RWPE2 (cell line): ENCODE measurements at regions not wholly inside any gene's neighbourhood (a gene's known extent, or its start where the extent isn't known, plus 50 kb on each side); places are given as distances from the start of the nearest gene placed in this dataset.

Experiments used
- ATAC-seq: fragments of 200-7000 bp; cut with Tn5 transposase; 3 replicates; pipeline ENCODE4 v1.9.1; 2021; ENCODE audit warnings: low read depth
- DNase-seq: peaks from one replicate; pipeline ENCODE4 v3.0.0-alpha.2; 2020; ENCODE audit warnings: low spot score
- H3K27ac ChIP-seq: fragments of 450-650 bp; 2 replicates; pipeline ENCODE4 v1.5.1; 2017; ENCODE audit warnings: mild to moderate bottlenecking; ENCODE audit not compliant: poor library complexity, severe bottlenecking
- H3K27me3 ChIP-seq: fragments of 250-450 bp; sonication (Bioruptor Pico); 2 replicates; pipeline ENCODE4 v1.5.1; 2021; ENCODE audit warnings: mild to moderate bottlenecking, moderate library complexity; ENCODE audit not compliant: insufficient read depth, poor library complexity, severe bottlenecking
- H3K36me3 ChIP-seq: fragments of 250-450 bp; sonication (Bioruptor Pico); 2 replicates; pipeline ENCODE4 v1.5.1; 2020; ENCODE audit warnings: low read depth, mild to moderate bottlenecking, moderate library complexity
- H3K4me1 ChIP-seq: fragments of 250-450 bp; sonication (Bioruptor Pico); 2 replicates; pipeline ENCODE4 v1.5.1; 2021; ENCODE audit warnings: mild to moderate bottlenecking, moderate library complexity; ENCODE audit not compliant: insufficient read depth, poor library complexity, severe bottlenecking
- H3K4me3 ChIP-seq: fragments of 250-450 bp; sonication (Bioruptor Pico); 2 replicates; pipeline ENCODE4 v1.5.1; 2021; ENCODE audit warnings: mild to moderate bottlenecking, moderate library complexity; ENCODE audit not compliant: severe bottlenecking
- H3K9me3 ChIP-seq: fragments of 250-450 bp; sonication (Bioruptor Pico); 2 replicates; pipeline ENCODE4 v1.5.1; 2021; ENCODE audit warnings: mild to moderate bottlenecking, moderate library complexity; ENCODE audit not compliant: severe bottlenecking
- TF ChIP-seq, protein P1 (sequence below): fragments of 450-650 bp; IDR thresholded peaks from one replicate; pipeline ENCODE4 v1.5.1; 2017; ENCODE audit warnings: mild to moderate bottlenecking, moderate library complexity; ENCODE audit not compliant: poor library complexity, severe bottlenecking

DNA sequence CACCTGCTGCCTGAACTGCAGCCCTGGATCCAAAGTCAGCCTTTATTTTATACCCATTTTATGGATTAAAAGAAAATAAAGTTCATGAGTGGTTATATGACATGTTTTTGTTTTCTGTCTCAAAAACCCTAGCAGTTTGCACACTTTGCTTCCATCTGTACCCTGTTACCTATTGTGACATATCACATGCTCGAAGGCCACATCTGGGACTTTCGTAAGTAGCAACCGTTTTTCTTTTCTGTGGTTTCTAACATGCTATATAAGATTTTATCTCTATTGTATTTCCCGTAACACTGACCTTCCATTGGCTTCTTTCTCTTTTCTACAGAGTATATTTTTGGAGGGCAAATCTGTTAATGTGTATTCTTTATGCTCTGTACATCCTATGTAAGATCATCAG is 1007.2 kb downstream of the PCDH9 start:
- H3K27ac ChIP-seq = no peak overlapping the region
- ATAC-seq = no peak

DNA sequence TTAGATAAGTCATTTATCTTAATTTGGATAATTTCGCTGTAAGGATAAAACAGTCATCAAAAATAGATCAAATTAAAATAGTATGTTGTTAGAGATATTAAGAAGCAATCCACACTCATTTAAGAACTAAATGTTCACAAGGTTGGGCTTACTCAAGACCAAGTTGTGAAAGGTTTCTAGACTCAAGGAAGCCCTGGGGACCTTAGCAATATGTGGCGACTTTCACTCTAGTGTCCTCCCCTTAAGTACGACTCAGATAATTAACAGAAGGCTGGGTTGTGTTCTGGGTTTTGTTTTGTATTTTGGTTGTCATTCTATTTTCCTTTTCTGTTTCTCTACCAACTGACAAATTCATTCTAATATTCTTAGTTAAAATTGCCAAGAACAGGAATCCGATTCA is 1008.0 kb downstream of the PCDH9 start:
- Histone ChIP-seq H3K4me3 (no peak overlapping the region), H3K36me3 (no peaks in the 10 kb centered on the region), H3K27ac (no peak overlapping the region), H3K27me3 (no peaks in the 10 kb centered on the region), H3K9me3 (peaks cover 2% of the 10 kb centered on the region), H3K4me1 (no peaks in the 10 kb centered on the region)
- DNase-seq (no peak), ATAC-seq (no peak)
- TF ChIP-seq, protein P1, sequence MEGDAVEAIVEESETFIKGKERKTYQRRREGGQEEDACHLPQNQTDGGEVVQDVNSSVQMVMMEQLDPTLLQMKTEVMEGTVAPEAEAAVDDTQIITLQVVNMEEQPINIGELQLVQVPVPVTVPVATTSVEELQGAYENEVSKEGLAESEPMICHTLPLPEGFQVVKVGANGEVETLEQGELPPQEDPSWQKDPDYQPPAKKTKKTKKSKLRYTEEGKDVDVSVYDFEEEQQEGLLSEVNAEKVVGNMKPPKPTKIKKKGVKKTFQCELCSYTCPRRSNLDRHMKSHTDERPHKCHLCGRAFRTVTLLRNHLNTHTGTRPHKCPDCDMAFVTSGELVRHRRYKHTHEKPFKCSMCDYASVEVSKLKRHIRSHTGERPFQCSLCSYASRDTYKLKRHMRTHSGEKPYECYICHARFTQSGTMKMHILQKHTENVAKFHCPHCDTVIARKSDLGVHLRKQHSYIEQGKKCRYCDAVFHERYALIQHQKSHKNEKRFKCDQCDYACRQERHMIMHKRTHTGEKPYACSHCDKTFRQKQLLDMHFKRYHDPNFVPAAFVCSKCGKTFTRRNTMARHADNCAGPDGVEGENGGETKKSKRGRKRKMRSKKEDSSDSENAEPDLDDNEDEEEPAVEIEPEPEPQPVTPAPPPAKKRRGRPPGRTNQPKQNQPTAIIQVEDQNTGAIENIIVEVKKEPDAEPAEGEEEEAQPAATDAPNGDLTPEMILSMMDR = no peak

More for the DNA sequence above, 1007.2 kb downstream of the PCDH9 start:
- Histone ChIP-seq H3K36me3 (no peaks in the 10 kb centered on the region), H3K4me3 (no peak overlapping the region), H3K4me1 (no peaks in the 10 kb centered on the region), H3K9me3 (peaks cover 2% of the 10 kb centered on the region), H3K27me3 (no peaks in the 10 kb centered on the region)
- TF ChIP-seq, protein P1 = no peak
- no peak for DNase-seq

DNA sequence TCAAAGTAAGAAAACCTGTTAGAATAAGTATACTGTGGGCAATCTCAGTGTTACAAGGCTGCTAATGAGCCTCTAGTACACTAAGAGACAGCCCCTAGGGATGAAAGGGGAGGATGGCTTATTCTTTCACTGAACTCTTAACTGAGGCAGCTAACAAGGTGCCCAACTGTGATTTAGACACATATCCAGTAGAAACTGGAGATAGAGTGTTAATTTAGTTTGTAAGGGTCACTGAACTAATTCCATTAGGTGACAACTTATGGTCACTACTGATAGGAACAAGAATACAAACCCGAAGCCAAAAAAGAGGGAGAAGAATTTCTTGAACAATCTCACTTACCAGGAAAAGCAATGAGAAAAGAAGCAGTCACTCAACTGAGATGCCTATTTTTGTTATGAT is 1010.6 kb downstream of the PCDH9 start:
- Histone ChIP-seq H3K9me3 (peaks cover 2% of the 10 kb centered on the region), H3K4me1 (no peaks in the 10 kb centered on the region), H3K36me3 (no peaks in the 10 kb centered on the region), H3K27me3 (no peaks in the 10 kb centered on the region), H3K27ac (no peak overlapping the region), H3K4me3 (no peak overlapping the region)
- no peak for DNase-seq
- TF ChIP-seq, protein P1 = no peak
- no peak for ATAC-seq

DNA sequence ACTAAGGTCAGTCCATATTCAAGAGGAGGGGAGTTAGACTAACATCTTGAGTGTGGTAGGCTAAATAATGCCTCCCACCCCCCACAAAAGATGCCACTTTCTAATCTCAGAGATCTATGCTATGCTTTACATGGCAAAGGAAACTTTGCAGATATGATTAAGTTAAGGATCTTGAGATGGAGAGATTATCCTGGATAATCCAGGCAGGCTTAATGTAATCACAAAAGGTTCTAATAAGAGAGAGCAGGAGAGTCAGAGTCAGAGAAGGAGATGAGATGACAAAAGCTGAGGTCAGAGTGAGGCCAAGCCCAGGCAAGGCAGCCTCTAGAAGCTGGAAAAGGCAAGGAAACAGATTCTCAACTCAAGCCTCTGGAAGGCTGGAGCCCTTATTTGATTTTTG is 1011.6 kb downstream of the PCDH9 start:
- H3K9me3 ChIP-seq = peaks cover 2% of the 10 kb centered on the region
- no peak for ATAC-seq
- no peaks in the 10 kb centered on the region for H3K36me3 ChIP-seq
- no peaks in the 10 kb centered on the region for H3K27me3 ChIP-seq
- no peak overlapping the region for H3K27ac ChIP-seq
- TF ChIP-seq, protein P1 = no peak
- no peak for DNase-seq
- H3K4me1 ChIP-seq = no peaks in the 10 kb centered on the region
- no peak overlapping the region for H3K4me3 ChIP-seq

DNA sequence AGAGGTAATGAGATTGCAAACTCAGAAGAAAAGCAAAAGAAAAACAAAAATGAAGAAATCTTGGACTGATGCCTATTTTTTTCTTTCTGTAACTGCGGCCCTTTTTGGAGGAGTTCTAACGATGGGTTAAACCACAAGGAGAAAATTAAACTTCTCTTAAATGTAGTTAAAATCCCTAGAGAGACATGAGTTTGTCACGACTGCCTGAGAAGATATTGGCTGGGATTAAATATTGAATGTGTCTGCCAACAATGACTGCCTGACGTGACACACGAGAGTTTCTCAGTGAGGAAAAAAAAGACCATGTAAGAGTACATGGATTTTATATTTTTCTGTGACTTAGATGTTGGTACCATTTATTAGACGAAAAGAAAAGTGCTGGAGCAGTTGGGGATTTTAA is 1013.4 kb downstream of the PCDH9 start:
- TF ChIP-seq, protein P1 = no peak
- H3K4me3 ChIP-seq = no peak overlapping the region
- DNase-seq = no peak
- ATAC-seq = no peak
- H3K9me3 ChIP-seq = peaks cover 2% of the 10 kb centered on the region
- no peaks in the 10 kb centered on the region for H3K36me3 ChIP-seq
- H3K27ac ChIP-seq = no peak overlapping the region
- no peaks in the 10 kb centered on the region for H3K27me3 ChIP-seq
- H3K4me1 ChIP-seq = no peaks in the 10 kb centered on the region
